Kidney epithelial cell (primary cell): ENCODE measurements at regions not wholly inside any gene's neighbourhood (a gene's known extent, or its start where the extent isn't known, plus 50 kb on each side); places are given as distances from the start of the nearest gene placed in this dataset.

Experiments
- DNase-seq: peaks from one replicate; pipeline ENCODE4 v3.0.0-alpha.2; 2010; ENCODE audit warnings: low read depth
- H3K27me3 ChIP-seq: 2 replicates; pipeline ENCODE4 v1.6.0; 2011; ENCODE audit warnings: low read length; ENCODE audit not compliant: control insufficient read depth, insufficient read depth
- H3K36me3 ChIP-seq: 2 replicates; pipeline ENCODE4 v1.5.1; 2011; ENCODE audit warnings: low read length; ENCODE audit not compliant: control insufficient read depth, insufficient read depth
- H3K4me3 ChIP-seq: 2 replicates; pipeline ENCODE4 v1.5.1; 2011; ENCODE audit warnings: low read depth, mild to moderate bottlenecking, control low read depth, low read length
- TF ChIP-seq, protein P1 (sequence below): IDR thresholded peaks from 2 replicates; pipeline ENCODE4 v1.5.1; 2011; ENCODE audit warnings: mild to moderate bottlenecking, moderate library complexity, low read length, control low read depth, inconsistent platforms; ENCODE audit not compliant: insufficient read depth, poor library complexity, severe bottlenecking

DNA sequence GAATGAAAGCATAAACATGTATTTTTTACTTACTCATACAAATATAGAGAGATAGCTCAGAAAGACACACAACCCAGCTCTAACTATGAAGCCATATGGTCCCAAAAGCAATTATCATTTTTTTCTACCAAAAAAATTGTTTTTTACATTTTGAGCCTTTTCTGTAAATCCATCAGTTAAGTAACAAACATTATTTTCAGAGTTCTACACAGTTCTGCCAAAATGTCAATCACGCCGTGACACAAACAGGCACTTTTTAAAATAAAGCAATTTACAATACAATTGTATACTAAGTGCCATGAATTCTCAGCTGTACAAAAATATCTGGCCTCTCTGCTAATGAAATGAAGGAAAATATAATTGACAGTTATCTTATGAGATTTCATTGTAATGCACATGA lies 201.4 kb upstream of the ID4 start:
- no peaks in the 10 kb centered on the region for H3K36me3 ChIP-seq

DNA sequence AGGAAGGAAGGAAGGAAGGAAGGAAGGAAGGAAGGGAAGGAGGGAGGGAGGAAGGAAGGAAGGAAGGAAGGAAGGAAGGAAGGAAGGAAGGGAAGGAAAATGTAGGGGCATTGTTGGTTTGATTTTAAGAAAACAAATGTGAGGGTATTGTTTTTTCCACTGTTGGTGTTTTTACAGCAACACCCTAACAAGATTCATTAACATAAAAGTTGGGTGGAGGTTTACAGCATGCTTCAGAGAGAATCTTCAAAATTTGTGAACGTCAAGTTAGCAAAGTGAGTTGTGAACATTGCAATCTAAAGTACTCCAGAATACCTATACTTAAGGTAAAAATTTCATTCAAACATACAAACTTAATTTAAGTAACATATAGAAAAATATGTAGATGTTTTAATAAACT lies 200.2 kb upstream of the ID4 start:
- no peak for DNase-seq
- no peaks in the 10 kb centered on the region for H3K27me3 ChIP-seq
- no peaks in the 10 kb centered on the region for H3K36me3 ChIP-seq
- TF ChIP-seq, protein P1, sequence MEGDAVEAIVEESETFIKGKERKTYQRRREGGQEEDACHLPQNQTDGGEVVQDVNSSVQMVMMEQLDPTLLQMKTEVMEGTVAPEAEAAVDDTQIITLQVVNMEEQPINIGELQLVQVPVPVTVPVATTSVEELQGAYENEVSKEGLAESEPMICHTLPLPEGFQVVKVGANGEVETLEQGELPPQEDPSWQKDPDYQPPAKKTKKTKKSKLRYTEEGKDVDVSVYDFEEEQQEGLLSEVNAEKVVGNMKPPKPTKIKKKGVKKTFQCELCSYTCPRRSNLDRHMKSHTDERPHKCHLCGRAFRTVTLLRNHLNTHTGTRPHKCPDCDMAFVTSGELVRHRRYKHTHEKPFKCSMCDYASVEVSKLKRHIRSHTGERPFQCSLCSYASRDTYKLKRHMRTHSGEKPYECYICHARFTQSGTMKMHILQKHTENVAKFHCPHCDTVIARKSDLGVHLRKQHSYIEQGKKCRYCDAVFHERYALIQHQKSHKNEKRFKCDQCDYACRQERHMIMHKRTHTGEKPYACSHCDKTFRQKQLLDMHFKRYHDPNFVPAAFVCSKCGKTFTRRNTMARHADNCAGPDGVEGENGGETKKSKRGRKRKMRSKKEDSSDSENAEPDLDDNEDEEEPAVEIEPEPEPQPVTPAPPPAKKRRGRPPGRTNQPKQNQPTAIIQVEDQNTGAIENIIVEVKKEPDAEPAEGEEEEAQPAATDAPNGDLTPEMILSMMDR = no peak
- H3K4me3 ChIP-seq = no peak overlapping the region

More for the DNA sequence above, 201.4 kb upstream of the ID4 start:
- TF ChIP-seq, protein P1 = no peak
- no peaks in the 10 kb centered on the region for H3K27me3 ChIP-seq
- no peak overlapping the region for H3K4me3 ChIP-seq
- no peak for DNase-seq

DNA sequence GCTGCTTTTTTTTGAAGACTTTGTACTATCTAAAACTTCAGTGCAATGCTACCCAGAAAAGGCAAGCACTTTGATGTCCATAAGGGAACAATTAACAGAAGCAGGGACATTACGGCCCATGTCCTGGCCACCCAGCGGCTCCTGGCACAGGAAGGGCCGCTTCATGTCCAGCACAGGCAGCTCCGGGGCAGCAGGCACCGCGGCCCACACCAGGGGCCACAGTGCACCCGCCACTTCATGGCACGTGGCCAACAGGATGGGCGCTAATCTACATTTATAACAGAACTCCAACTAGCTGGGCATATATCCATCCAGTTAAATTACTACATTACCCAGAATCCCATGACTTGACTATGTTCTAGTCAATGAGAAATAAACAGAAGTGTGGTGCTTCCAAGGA lies 198.2 kb upstream of the ID4 start:
- TF ChIP-seq, protein P1 = no peak
- no peaks in the 10 kb centered on the region for H3K27me3 ChIP-seq
- DNase-seq = no peak
- no peak overlapping the region for H3K4me3 ChIP-seq
- no peaks in the 10 kb centered on the region for H3K36me3 ChIP-seq

DNA sequence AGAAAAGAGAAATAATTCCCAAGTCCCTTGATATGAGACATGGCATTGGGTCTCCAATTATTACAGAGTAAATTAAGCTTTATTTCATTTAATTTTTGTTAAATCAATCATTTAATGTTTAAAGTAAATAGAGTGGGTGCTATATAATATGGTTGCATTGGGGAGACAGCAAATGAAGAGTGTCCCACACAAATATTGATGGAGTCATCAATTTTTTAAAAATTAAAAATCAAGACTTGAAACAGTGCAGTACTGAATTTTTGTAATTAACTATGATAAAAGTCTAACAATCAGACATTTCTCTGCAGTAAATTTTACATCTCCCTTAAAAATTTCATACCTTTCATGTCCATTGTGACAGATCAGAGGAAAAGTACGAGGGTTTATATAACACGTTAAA lies 193.9 kb upstream of the ID4 start:
- Histone ChIP-seq H3K27me3 (no peaks in the 10 kb centered on the region), H3K36me3 (no peaks in the 10 kb centered on the region), H3K4me3 (no peak overlapping the region)
- DNase-seq = no peak
- TF ChIP-seq, protein P1 = no peak

DNA sequence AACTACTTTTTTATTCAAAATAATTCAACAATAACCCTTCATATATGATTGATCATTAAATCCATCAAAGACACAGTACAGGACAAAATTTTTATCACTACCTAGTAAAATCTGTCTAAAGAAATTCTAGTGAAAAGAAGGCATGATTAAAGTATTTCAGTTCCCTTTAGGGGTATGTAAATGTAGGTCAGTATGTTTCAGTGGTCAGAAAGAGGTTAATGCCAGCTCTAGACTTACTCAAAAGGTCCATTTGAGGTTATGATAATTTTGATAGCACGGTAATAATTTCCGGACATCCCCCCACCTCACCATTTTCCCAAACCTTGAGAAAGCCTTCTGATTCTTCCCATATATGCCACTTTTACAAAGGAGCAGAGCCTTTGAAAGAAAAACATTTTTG lies 193.5 kb upstream of the ID4 start:
- Histone ChIP-seq H3K4me3 (no peak overlapping the region), H3K36me3 (no peaks in the 10 kb centered on the region), H3K27me3 (no peaks in the 10 kb centered on the region)
- TF ChIP-seq, protein P1 = no peak
- no peak for DNase-seq

DNA sequence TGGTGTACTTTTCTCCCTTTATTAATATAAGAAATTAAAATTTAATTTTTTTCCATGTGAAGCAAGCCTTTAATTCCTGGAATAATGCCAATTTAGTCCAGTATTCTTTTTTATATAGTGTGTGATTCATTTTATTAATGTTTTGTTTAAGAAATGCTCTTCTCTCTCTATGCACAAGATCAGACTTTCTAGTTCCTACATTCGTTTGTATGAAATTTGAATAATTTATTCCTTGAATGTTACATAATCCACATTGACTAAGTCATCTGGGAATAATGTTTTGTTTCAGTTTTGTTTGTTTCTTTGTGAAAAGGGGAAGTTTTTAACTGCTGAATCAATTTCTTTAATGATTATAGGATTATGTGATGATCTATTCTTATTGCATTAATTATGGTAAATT lies 181.4 kb upstream of the ID4 start:
- no peaks in the 10 kb centered on the region for H3K36me3 ChIP-seq
- H3K4me3 ChIP-seq = no peak overlapping the region
- no peak for DNase-seq
- no peaks in the 10 kb centered on the region for H3K27me3 ChIP-seq
- TF ChIP-seq, protein P1 = no peak
